ENCODE measurements at regions not wholly inside any gene's neighbourhood (a gene's known extent, or its start where the extent isn't known, plus 50 kb on each side); places are given as distances from the start of the nearest gene placed in this dataset.

DNA sequence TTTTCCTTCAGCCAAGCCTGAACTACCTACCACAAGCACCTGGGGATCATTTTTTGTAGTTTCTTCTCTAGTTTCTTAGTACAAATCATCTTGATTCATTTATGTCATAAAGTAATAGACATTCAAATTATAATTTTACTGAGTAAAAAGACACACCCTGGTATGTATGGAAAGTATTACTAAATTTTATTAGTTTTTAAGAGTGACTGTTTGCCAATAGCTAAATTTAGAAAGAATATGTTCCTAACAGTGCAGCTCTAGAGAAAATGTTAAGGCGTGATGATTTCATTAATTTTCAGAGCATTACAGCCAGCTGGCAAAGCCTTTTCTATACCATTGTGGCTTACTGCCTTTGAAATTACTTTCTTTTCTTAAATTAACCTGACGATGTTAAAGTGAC is 612.0 kb upstream of the KCNMB2 start:
- Histone ChIP-seq H3K27ac (ENCODE audit: low read depth in 1 of 3, low read length in 2 of 3) (no peak overlapping the region), H3K4me1 (ENCODE audit: control insufficient read depth in 3 of 3, insufficient read depth in 2 of 3, low read depth in 1 of 3, low read length in 2 of 3) (no peaks in the 10 kb centered on the region), H3K36me3 (ENCODE audit: control insufficient read depth in 3 of 3, insufficient read depth in 2 of 3, low read depth in 1 of 3, low read length in 3 of 3) (no peaks in the 10 kb centered on the region), H3K27me3 (ENCODE audit: control insufficient read depth in 3 of 3, insufficient read depth in 3 of 3, low read length in 3 of 3) (no peaks in the 10 kb centered on the region), H3K9me3 (ENCODE audit: control insufficient read depth in 2 of 2, insufficient read depth in 1 of 2, low read depth in 1 of 2, low read length in 1 of 2) (no peaks in the 10 kb centered on the region), H3K4me3 (ENCODE audit: low read depth in 1 of 3, low read length in 3 of 3) (no peak overlapping the region)
- DNase-seq (no peak), FAIRE-seq (no peak)
- WGBS, 3 donors, result 91 to 95% (median 92%) methylated on average over 2 of the region's 2 CpGs

GRCh38 chr3:177928172-177928873 is 607.9 kb upstream of the KCNMB2 start:
- peak; percentile 12 to 55 for DNase-seq
- H3K27me3 ChIP-seq (ENCODE audit: control insufficient read depth in 3 of 3, insufficient read depth in 3 of 3, low read length in 3 of 3), result no peaks in the 10 kb centered on the region
- H3K36me3 ChIP-seq (ENCODE audit: control insufficient read depth in 3 of 3, insufficient read depth in 2 of 3, low read depth in 1 of 3, low read length in 3 of 3), result no peaks in the 10 kb centered on the region
- 44 to 53% (median 52%) methylated on average over 6 of the region's 6 CpGs for WGBS, 3 donors
- FAIRE-seq, result no peak
- no peak overlapping the region for H3K4me3 ChIP-seq (ENCODE audit: low read depth in 1 of 3, low read length in 3 of 3)
- H3K9me3 ChIP-seq (ENCODE audit: control insufficient read depth in 2 of 2, insufficient read depth in 1 of 2, low read depth in 1 of 2, low read length in 1 of 2), result no peaks in the 10 kb centered on the region
- H3K4me1 ChIP-seq (ENCODE audit: control insufficient read depth in 3 of 3, insufficient read depth in 2 of 3, low read depth in 1 of 3, low read length in 2 of 3), result no peaks in the 10 kb centered on the region
- no peak overlapping the region for H3K27ac ChIP-seq (ENCODE audit: low read depth in 1 of 3, low read length in 2 of 3)

- no peaks in the 10 kb centered on the region for H3K4me1 ChIP-seq (ENCODE audit: control insufficient read depth in 3 of 3, insufficient read depth in 2 of 3, low read depth in 1 of 3, low read length in 2 of 3)
- 88 to 91% (median 89%) methylated on average over 2 of the region's 2 CpGs for WGBS, 3 donors
- FAIRE-seq (no peak), DNase-seq (no peak)
- no peaks in the 10 kb centered on the region for H3K36me3 ChIP-seq (ENCODE audit: control insufficient read depth in 3 of 3, insufficient read depth in 2 of 3, low read depth in 1 of 3, low read length in 3 of 3)
- H3K27me3 ChIP-seq (ENCODE audit: control insufficient read depth in 3 of 3, insufficient read depth in 3 of 3, low read length in 3 of 3), result no peaks in the 10 kb centered on the region
- H3K4me3 ChIP-seq (ENCODE audit: low read depth in 1 of 3, low read length in 3 of 3), result no peak overlapping the region
- H3K27ac ChIP-seq (ENCODE audit: low read depth in 1 of 3, low read length in 2 of 3), result no peak overlapping the region
- H3K9me3 ChIP-seq (ENCODE audit: control insufficient read depth in 2 of 2, insufficient read depth in 1 of 2, low read depth in 1 of 2, low read length in 1 of 2), result no peaks in the 10 kb centered on the region
Observed at GRCh38 chr3:177929310-177929709, 606.9 kb upstream of the KCNMB2 start.

DNA sequence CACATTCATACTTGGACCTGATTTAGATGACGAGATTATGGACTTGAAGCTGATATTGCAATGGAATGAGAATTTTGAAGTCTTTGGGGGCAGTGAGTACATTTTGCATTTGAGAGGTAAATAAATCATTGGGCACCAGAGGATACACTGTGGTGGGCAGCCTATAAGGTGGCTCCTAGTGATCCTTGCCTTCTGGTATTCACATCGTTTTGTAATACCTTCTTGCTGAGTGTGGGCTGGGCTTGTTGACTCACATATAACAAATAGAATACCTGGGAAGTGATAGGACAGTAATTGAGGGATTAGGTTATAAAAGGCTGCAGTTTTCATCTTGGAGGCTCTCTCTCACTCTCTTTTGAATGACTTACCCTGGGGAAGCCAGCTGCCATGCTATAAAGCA is 605.5 kb upstream of the KCNMB2 start:
- Histone ChIP-seq H3K4me1 (ENCODE audit: control insufficient read depth in 3 of 3, insufficient read depth in 2 of 3, low read depth in 1 of 3, low read length in 2 of 3) (no peaks in the 10 kb centered on the region), H3K36me3 (ENCODE audit: control insufficient read depth in 3 of 3, insufficient read depth in 2 of 3, low read depth in 1 of 3, low read length in 3 of 3) (no peaks in the 10 kb centered on the region), H3K27me3 (ENCODE audit: control insufficient read depth in 3 of 3, insufficient read depth in 3 of 3, low read length in 3 of 3) (no peaks in the 10 kb centered on the region), H3K4me3 (ENCODE audit: low read depth in 1 of 3, low read length in 3 of 3) (no peak overlapping the region), H3K9me3 (ENCODE audit: control insufficient read depth in 2 of 2, insufficient read depth in 1 of 2, low read depth in 1 of 2, low read length in 1 of 2) (no peaks in the 10 kb centered on the region), H3K27ac (ENCODE audit: low read depth in 1 of 3, low read length in 2 of 3) (no peak overlapping the region)
- WGBS, 3 donors, result 63 to 97% (median 82%) methylated on average over 2 of the region's 2 CpGs
- DNase-seq, result no peak
- FAIRE-seq, result no peak

- WGBS, 3 donors, result 77 to 92% (median 92%) methylated on average over 2 of the region's 2 CpGs
- no peak overlapping the region for H3K27ac ChIP-seq (ENCODE audit: low read depth in 1 of 3, low read length in 2 of 3)
- H3K27me3 ChIP-seq (ENCODE audit: control insufficient read depth in 3 of 3, insufficient read depth in 3 of 3, low read length in 3 of 3), result no peaks in the 10 kb centered on the region
Observed at GRCh38 chr3:177931346-177931745, 604.9 kb upstream of the KCNMB2 start.

DNA sequence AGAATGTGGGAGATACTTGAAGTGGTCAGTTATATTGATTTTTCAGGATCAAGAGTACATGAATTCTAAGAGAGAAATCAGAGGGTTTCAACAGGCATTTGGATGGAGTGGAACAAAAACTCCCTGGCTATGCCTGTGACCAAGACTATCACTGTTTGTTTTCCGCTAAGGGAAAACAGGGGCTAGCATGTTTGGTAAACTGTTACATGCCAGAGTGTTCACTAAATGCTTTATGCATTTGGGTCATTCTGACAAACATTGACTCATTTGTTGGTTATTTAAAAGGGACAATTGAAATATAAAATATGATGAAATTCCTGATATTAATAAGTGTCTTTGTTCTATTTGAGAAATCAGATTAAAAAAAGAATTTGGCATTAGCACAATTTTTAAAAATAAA is 603.9 kb upstream of the KCNMB2 start:
- Histone ChIP-seq H3K27ac (ENCODE audit: low read depth in 1 of 3, low read length in 2 of 3) (no peak overlapping the region), H3K36me3 (ENCODE audit: control insufficient read depth in 3 of 3, insufficient read depth in 2 of 3, low read depth in 1 of 3, low read length in 3 of 3) (no peaks in the 10 kb centered on the region), H3K4me3 (ENCODE audit: low read depth in 1 of 3, low read length in 3 of 3) (no peak overlapping the region), H3K4me1 (ENCODE audit: control insufficient read depth in 3 of 3, insufficient read depth in 2 of 3, low read depth in 1 of 3, low read length in 2 of 3) (no peaks in the 10 kb centered on the region), H3K27me3 (ENCODE audit: control insufficient read depth in 3 of 3, insufficient read depth in 3 of 3, low read length in 3 of 3) (no peaks in the 10 kb centered on the region), H3K9me3 (ENCODE audit: control insufficient read depth in 2 of 2, insufficient read depth in 1 of 2, low read depth in 1 of 2, low read length in 1 of 2) (no peaks in the 10 kb centered on the region)
- DNase-seq, result no peak
- 92 to 97% (median 94%) methylated on average over 1 of the region's 1 CpG for WGBS, 3 donors
- no peak for FAIRE-seq

More at GRCh38 chr3:177931346-177931745, 604.9 kb upstream of the KCNMB2 start:
- Histone ChIP-seq H3K4me3 (ENCODE audit: low read depth in 1 of 3, low read length in 3 of 3) (no peak overlapping the region), H3K9me3 (ENCODE audit: control insufficient read depth in 2 of 2, insufficient read depth in 1 of 2, low read depth in 1 of 2, low read length in 1 of 2) (no peaks in the 10 kb centered on the region), H3K4me1 (ENCODE audit: control insufficient read depth in 3 of 3, insufficient read depth in 2 of 3, low read depth in 1 of 3, low read length in 2 of 3) (no peaks in the 10 kb centered on the region), H3K36me3 (ENCODE audit: control insufficient read depth in 3 of 3, insufficient read depth in 2 of 3, low read depth in 1 of 3, low read length in 3 of 3) (no peaks in the 10 kb centered on the region)
- FAIRE-seq (no peak), DNase-seq (no peak)

- Histone ChIP-seq H3K27ac (ENCODE audit: low read depth in 1 of 3, low read length in 2 of 3) (no peak overlapping the region), H3K4me3 (ENCODE audit: low read depth in 1 of 3, low read length in 3 of 3) (no peak overlapping the region), H3K9me3 (ENCODE audit: control insufficient read depth in 2 of 2, insufficient read depth in 1 of 2, low read depth in 1 of 2, low read length in 1 of 2) (no peaks in the 10 kb centered on the region), H3K4me1 (ENCODE audit: control insufficient read depth in 3 of 3, insufficient read depth in 2 of 3, low read depth in 1 of 3, low read length in 2 of 3) (no peaks in the 10 kb centered on the region), H3K36me3 (ENCODE audit: control insufficient read depth in 3 of 3, insufficient read depth in 2 of 3, low read depth in 1 of 3, low read length in 3 of 3) (no peaks in the 10 kb centered on the region), H3K27me3 (ENCODE audit: control insufficient read depth in 3 of 3, insufficient read depth in 3 of 3, low read length in 3 of 3) (no peaks in the 10 kb centered on the region)
- 72 to 87% (median 80%) methylated on average over 5 of the region's 5 CpGs for WGBS, 3 donors
- DNase-seq, result no peak
- FAIRE-seq, result no peak
Observed at GRCh38 chr3:177932750-177933660, 603.2 kb upstream of the KCNMB2 start.

GRCh38 chr3:177934001-177934891 is 602.0 kb upstream of the KCNMB2 start:
- Histone ChIP-seq H3K27me3 (ENCODE audit: control insufficient read depth in 3 of 3, insufficient read depth in 3 of 3, low read length in 3 of 3) (no peaks in the 10 kb centered on the region), H3K27ac (ENCODE audit: low read depth in 1 of 3, low read length in 2 of 3) (no peak overlapping the region), H3K4me3 (ENCODE audit: low read depth in 1 of 3, low read length in 3 of 3) (no peak overlapping the region), H3K36me3 (ENCODE audit: control insufficient read depth in 3 of 3, insufficient read depth in 2 of 3, low read depth in 1 of 3, low read length in 3 of 3) (no peaks in the 10 kb centered on the region), H3K9me3 (ENCODE audit: control insufficient read depth in 2 of 2, insufficient read depth in 1 of 2, low read depth in 1 of 2, low read length in 1 of 2) (no peaks in the 10 kb centered on the region), H3K4me1 (ENCODE audit: control insufficient read depth in 3 of 3, insufficient read depth in 2 of 3, low read depth in 1 of 3, low read length in 2 of 3) (no peaks in the 10 kb centered on the region)
- WGBS, 3 donors, result 82 to 86% (median 84%) methylated on average over 10 of the region's 10 CpGs
- DNase-seq, result no peak
- FAIRE-seq, result no peak

Data from small intestine (tissue), 7 donors.